CD4-positive, alpha-beta T cell (primary cell): ENCODE measurements at regions not wholly inside any gene's neighbourhood (a gene's known extent, or its start where the extent isn't known, plus 50 kb on each side); places are given as distances from the start of the nearest gene placed in this dataset.

ENCODE experiments used
- ATAC-seq: fragments of 200-7000 bp; cut with Tn5 transposase; one replicate; pipeline ENCODE4 v1.10.0; 2022; ENCODE audit warnings: mild to moderate bottlenecking; ENCODE audit not compliant: poor library complexity
- CTCF ChIA-PET: fragments of 350-600 bp; sonication (Branson Sonifier 250); formaldehyde crosslinking; loops from one replicate; lab custom pipeline; 2021; ENCODE audit warnings: antibody characterized with exemption, inconsistent platforms; lab: Charles Lee
- POLR2A ChIA-PET: fragments of 350-600 bp; sonication (Branson Sonifier 250); formaldehyde crosslinking; loops from one replicate; lab custom pipeline; 2021; ENCODE audit warnings: antibody characterized with exemption, inconsistent platforms; lab: Charles Lee
- DNase-seq, 14 experiments: peaks; one replicate each; pipeline ENCODE4 v3.0.0-alpha.2; 2013 to 2020; ENCODE audit warnings: mixed read lengths in 2 of 14
- H3K27ac ChIP-seq, 2 donors: one replicate each; pipeline versions ENCODE4 v1.5.1 to v1.7.0; 2013; ENCODE audit warnings: low read length in 2 of 2, low read depth in 1 of 2, mild to moderate bottlenecking in 1 of 2
- H3K27me3 ChIP-seq, 2 experiments: 1 replicate in 1 of 2; 2 replicates in 1 of 2; pipeline versions ENCODE4 v1.6.1 to v1.7.0; 2013; ENCODE audit warnings: low read length in 2 of 2, control low read depth in 1 of 2, mild to moderate bottlenecking in 1 of 2, moderate library complexity in 1 of 2; ENCODE audit not compliant: insufficient read depth in 2 of 2, control insufficient read depth in 1 of 2
- H3K36me3 ChIP-seq: one replicate; pipeline ENCODE4 v1.6.1; 2013; ENCODE audit warnings: low read length, control low read depth; ENCODE audit not compliant: insufficient read depth
- H3K4me1 ChIP-seq: one replicate; pipeline ENCODE4 v1.6.1; 2013; ENCODE audit warnings: low read length, control low read depth; ENCODE audit not compliant: insufficient read depth
- H3K4me3 ChIP-seq: one replicate; pipeline ENCODE4 v1.5.1; 2013; ENCODE audit warnings: mild to moderate bottlenecking, low read length, moderate library complexity
- H3K9me3 ChIP-seq, 2 experiments: 1 replicate in 1 of 2; 2 replicates in 1 of 2; pipeline versions ENCODE4 v1.6.1 to v1.7.0; 2013; ENCODE audit warnings: low read length in 2 of 2, mild to moderate bottlenecking in 2 of 2, control low read depth in 1 of 2, moderate library complexity in 1 of 2; ENCODE audit not compliant: control insufficient read depth in 1 of 2, insufficient read depth in 1 of 2
- H3K27ac Mint-ChIP-seq: one replicate; pipeline ENCODE4 v1.8.0; 2020; ENCODE audit warnings: mixed read lengths
- H3K27me3 Mint-ChIP-seq: one replicate; pipeline ENCODE4 v1.8.0; 2021; ENCODE audit warnings: mixed read lengths
- H3K36me3 Mint-ChIP-seq: one replicate; pipeline ENCODE4 v1.8.0; 2021; ENCODE audit warnings: low read depth, mixed read lengths
- H3K4me1 Mint-ChIP-seq: one replicate; pipeline ENCODE4 v1.8.0; 2021; ENCODE audit warnings: low read depth, mixed read lengths
- H3K4me3 Mint-ChIP-seq: one replicate; pipeline ENCODE4 v1.8.0; 2020; ENCODE audit warnings: mild to moderate bottlenecking, mixed read lengths
- H3K9me3 Mint-ChIP-seq: one replicate; pipeline ENCODE4 v1.8.0; 2020; ENCODE audit warnings: mixed read lengths
- CTCF ChIP-seq: fragments of 200-600 bp; IDR thresholded peaks from one replicate; pipeline ENCODE4 v1.8.0; 2022; ENCODE audit warnings: antibody characterized with exemption, mild to moderate bottlenecking
- intact Hi-C, 2 experiments: fragments of 100-400 bp; cut with DNase I in 1 of 2; cut with micrococcal nuclease in 1 of 2; formaldehyde crosslinking; loops; one replicate each; pipeline versions ENCODE4 v1.15.1 to v1.9.0; 2023 to 2025; cut with DNase I, micrococcal nuclease

DNA sequence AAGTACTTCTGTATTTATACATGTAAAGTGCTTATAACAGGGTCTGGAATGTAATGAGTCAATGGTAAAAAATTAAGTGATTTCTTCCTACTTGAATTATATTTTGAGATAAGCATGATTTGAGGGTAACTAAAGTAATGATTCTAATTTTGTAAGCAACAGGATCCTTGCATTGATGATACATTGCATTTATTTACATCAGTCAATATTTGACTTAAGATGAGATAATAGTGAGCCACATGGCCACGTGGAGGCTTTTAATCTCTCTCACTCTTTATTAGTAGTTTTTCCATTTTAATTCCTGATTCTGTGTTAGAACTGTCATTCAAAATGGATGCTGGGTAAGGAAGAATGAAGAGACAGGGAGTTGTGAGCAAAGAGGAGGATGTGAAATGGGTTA lies 298.1 kb upstream of the PRICKLE1 start:
- CTCF ChIA-PET: no interaction called here

GRCh38 chr12:42886160-42886559 lies 296.6 kb upstream of the PRICKLE1 start:
- no peaks in the 10 kb centered on the region for H3K36me3 ChIP-seq
- CTCF ChIA-PET: no interaction called here
- no peak for TF ChIP-seq CTCF
- Mint-ChIP-seq H3K27ac (no peak overlapping the region), H3K27me3 (no peaks in the 10 kb centered on the region), H3K4me1 (no peaks in the 10 kb centered on the region), H3K36me3 (no peaks in the 10 kb centered on the region), H3K4me3 (no peak overlapping the region), H3K9me3 (peaks cover 9% of the 10 kb centered on the region)
- no peak overlapping the region for H3K4me3 ChIP-seq
- DNase-seq (no peak), ATAC-seq (no peak)
- H3K27ac ChIP-seq: no peak overlapping the region
- H3K4me1 ChIP-seq: no peaks in the 10 kb centered on the region
- H3K9me3 ChIP-seq: no peaks in the 10 kb centered on the region
- intact Hi-C loops: no loop called here
- no peaks in the 10 kb centered on the region for H3K27me3 ChIP-seq
- POLR2A ChIA-PET: no interaction called here

More for the DNA sequence above, 298.1 kb upstream of the PRICKLE1 start:
- Histone ChIP-seq H3K27me3 (no peaks in the 10 kb centered on the region), H3K27ac (no peak overlapping the region), H3K9me3 (no peaks in the 10 kb centered on the region), H3K4me3 (no peak overlapping the region), H3K4me1 (no peaks in the 10 kb centered on the region), H3K36me3 (no peaks in the 10 kb centered on the region)
- no peaks in the 10 kb centered on the region for H3K36me3 Mint-ChIP-seq
- intact Hi-C loops: no loop called here
- DNase-seq (no peak), ATAC-seq (no peak)
- H3K9me3 Mint-ChIP-seq: peaks cover 13% of the 10 kb centered on the region
- H3K4me1 Mint-ChIP-seq: no peaks in the 10 kb centered on the region
- H3K27ac Mint-ChIP-seq: no peak overlapping the region
- POLR2A ChIA-PET: no interaction called here
- H3K27me3 Mint-ChIP-seq: no peaks in the 10 kb centered on the region
- no peak overlapping the region for H3K4me3 Mint-ChIP-seq
- no peak for TF ChIP-seq CTCF

- no peaks in the 10 kb centered on the region for H3K4me1 Mint-ChIP-seq
- ChIA-PET CTCF (no interaction called here), POLR2A (no interaction called here)
- Histone ChIP-seq H3K9me3 (no peaks in the 10 kb centered on the region), H3K4me3 (no peak overlapping the region), H3K27ac (no peak overlapping the region), H3K4me1 (no peaks in the 10 kb centered on the region), H3K27me3 (no peaks in the 10 kb centered on the region), H3K36me3 (no peaks in the 10 kb centered on the region)
- DNase-seq (no peak), ATAC-seq (no peak)
- no peak overlapping the region for H3K4me3 Mint-ChIP-seq
- intact Hi-C loops: no loop called here
- H3K27me3 Mint-ChIP-seq: no peaks in the 10 kb centered on the region
- H3K36me3 Mint-ChIP-seq: no peaks in the 10 kb centered on the region
- H3K27ac Mint-ChIP-seq: no peak overlapping the region
- H3K9me3 Mint-ChIP-seq: peaks cover 9% of the 10 kb centered on the region
- no peak for TF ChIP-seq CTCF
Measured at GRCh38 chr12:42885677-42886076, 296.1 kb upstream of the PRICKLE1 start.
